HPDE6-E6E7 (cell line): ENCODE measurements at regions not wholly inside any gene's neighbourhood (a gene's known extent, or its start where the extent isn't known, plus 50 kb on each side); places are given as distances from the start of the nearest gene placed in this dataset.

ENCODE experiments used
- DNase-seq: peaks from one replicate; pipeline ENCODE4 v3.0.0; 2011; ENCODE audit warnings: missing footprints; ENCODE audit errors: extremely low spot score

DNA sequence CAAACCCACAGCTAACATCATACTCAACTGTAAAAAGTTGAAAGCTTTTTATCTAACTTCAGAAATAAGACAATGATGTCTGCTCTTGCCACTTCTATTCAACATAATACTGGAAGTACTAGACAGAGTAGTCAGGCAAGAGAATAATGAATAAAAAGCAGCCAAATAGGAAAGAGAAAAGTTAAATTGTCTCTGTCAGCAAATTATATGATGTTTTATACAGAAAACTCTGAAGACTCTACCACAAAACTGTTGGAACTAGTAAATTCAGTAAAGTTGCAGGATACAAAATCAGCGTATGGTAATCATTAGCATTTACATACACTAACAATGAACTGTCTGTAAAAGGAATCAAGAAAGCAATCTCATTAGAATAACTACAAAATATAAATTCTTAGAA, 752.9 kb upstream of the CT83 start:
- no peak for DNase-seq

DNA sequence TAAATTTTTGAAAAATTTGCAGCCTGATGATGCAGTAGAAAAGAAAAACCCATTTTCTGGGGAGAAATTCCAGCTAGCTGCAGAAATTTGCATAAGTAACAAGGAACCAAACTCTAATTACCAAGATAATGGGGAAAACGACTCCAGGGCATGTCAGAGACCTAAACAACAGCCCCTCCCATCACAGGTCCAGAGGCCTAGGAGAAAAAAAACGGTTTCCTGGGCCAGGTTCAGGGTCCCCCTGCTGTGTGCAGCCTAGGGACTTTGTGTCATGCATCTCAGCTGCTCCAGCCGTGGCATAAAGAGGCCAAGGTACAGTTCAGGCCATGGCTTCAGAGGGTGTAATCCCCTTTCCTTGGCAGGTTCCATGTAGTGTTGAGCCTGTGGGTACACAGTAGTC, 733.7 kb upstream of the CT83 start:
- DNase-seq, result no peak

DNA sequence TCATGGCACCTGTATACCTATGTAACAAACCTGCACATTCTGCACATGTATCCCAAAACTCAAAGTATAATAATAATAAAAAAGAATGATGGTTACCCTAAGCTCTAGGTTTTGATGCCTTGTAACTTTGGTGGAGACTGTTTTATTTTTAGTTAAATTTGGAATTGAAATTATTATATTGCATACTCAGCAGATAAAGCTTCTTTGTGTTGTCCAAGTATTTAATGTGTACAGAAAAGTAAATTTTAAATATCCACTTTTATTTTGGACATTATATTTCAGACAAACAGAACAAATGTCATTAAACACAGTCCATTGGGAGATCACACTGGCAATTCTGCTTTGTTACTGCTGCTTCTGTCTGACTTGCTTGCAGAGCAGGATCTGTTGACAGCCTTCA, 684.5 kb upstream of the CT83 start:
- no peak for DNase-seq

DNA sequence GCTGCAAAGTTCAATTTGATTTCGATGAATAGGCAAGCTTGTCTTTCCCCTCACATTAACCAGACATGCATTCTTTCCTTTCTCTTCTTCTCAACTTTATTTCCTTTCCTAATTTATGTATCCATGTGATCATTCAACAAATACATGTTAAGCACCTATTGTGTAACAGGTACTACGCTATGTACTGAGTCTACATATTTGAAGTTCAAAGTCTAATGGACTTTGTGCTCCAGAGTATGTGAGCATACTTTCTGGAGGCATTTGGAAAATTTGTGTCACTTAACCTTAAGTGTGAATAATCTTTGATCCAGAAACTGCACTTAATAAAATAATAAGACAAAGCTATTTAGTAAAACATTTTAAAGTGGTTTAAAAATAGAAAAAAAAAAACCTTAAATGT, 675.3 kb upstream of the CT83 start:
- no peak for DNase-seq

DNA sequence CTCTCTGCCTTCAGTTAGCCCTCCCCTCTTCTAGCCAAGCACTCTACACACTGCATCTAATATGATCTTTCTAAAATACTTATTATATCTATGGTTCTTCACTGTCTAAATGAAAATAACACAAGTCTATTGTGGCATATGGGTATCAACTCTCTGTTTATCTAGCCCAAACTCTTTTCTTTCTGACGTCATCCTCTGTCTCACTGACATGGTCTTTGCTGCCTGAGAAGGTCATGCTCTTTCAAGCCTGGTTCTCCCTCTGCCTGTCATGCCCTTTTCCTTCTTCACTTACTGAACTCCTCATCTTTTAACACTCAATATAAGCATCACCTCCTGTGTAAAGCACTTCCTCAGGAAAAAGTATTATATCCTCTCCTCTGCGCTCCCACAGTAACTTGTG, 672.2 kb upstream of the CT83 start:
- DNase-seq, result no peak

DNA sequence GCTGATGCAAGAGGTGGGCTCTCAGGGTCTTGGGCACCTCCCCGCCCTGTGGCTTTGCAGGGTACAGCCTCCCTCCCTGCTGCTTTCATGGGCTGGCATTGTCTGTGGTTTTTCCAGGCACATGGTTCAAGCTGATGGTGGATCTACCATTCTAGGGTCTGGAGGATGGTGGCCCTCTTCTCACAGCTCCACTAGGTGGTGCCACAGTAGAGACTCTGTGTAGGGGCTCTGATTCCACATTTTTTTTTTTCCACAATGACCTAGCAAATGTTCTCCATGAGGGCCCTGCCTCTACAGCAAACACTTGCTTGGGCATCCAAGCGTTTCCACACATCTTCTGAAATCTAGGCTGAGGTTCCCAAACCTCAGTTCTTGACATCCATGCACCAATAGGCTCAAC, 657.9 kb upstream of the CT83 start:
- no peak for DNase-seq

DNA sequence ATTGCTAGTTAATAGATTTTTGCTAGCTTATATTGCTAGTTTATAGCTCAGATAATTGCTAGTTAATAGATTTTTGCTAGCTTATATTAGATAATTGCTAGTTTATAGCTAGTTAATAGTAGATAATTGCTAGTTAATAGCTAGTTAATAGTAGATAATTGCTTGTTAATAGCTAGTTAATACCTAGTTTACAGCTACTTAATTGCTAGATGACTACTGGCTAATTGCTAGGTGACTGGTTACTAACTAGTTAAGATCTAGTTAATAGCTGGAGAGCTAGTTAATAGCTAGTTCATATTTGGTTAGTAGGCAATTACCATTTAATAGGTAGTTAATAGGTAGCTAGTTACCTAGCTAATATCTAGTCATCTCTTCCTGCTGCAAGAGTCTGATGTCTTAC, 633.8 kb upstream of the CT83 start:
- no peak for DNase-seq

DNA sequence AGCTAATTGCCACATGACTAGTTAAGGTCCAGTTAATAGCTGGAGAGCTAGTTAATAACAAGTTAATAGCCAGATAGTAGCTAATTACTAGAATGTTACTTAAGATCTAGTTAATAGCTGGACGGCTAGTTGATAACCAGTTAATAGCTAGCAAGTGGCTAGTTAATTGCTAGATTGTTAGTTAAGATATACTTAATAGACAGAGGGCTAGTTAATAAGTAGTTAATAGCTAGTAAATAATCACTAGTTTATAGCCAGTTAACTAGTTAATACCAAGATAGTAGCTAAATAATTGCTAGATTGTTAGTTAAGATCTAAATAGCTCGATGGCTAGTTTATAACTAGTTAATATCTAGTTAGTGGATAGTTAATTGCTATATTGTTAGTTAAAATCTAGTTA, 632.6 kb upstream of the CT83 start:
- no peak for DNase-seq

DNA sequence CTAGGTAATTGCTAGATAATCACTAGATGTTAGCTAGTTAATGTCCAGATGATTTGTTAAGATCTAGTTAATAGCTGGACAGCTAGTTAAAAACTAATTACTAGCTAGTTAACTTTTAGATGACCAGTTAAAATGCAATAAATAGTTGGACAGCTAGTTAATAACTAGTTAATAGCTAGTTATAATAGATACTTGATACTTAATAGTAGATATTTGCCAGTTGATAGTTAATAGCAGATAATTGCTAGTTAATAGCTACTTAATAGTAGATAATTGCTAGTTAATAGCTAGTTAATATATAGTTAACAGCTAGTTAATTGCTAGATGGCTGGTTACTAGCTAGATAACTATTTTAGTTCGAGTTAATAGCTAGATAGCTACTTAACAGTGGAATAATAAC, 631.4 kb upstream of the CT83 start:
- DNase-seq, result no peak

DNA sequence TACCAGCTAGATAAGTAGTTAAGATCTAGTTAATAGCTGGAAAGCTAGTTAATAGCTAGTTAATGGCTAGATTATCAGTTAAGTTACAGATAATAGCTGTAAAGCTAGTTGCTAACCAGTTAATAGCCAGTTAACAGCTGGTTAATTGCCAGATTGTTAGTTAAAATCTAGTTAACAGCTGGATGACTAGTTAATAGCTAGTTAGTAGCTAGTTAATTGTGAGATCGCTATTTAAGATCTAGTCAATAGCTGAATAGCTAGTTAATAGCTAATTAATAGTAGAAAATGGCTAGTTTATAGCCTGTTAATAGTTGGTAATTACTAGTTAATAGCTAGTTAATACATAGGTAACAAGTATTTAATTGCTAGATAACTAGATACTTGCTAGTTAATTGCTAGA, 630.5 kb upstream of the CT83 start:
- no peak for DNase-seq

DNA sequence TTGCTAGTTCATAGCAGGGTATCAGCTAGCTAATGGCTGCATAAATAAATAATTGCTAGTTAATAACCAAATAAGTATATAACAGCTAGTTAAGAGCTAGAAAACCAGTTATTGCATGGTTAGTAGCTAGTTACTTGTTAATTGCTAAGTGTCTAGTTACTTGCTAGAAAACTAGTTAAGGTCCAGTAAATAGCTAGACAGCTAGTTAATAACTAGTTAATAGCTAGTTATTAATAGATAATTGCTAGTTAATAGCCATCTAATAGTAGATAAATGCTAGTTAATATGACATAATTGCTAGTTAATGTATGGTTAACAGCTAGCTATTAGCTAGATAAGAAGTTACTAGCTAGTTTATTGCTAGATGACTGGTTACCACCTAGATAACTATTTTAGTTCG, 629.9 kb upstream of the CT83 start:
- DNase-seq, result no peak

DNA sequence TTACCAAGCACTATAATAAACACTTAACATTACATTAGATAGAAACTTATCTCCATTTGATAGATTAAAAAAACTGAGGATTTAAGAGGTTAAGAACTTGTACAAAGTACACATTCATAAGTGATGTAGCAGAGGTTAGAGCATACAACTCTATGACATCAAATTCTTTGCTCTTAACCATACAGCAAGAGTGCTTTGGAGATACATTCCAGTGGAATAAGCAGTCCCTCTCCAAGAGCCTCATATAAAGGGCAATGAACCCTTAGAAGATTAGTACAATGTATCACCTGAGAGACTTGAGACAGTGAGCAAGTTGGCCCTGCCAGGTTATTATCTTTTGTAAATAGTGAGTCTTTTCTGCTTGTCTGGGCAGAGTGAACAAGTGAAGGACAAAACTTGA, 600.4 kb upstream of the CT83 start:
- DNase-seq, result no peak

DNA sequence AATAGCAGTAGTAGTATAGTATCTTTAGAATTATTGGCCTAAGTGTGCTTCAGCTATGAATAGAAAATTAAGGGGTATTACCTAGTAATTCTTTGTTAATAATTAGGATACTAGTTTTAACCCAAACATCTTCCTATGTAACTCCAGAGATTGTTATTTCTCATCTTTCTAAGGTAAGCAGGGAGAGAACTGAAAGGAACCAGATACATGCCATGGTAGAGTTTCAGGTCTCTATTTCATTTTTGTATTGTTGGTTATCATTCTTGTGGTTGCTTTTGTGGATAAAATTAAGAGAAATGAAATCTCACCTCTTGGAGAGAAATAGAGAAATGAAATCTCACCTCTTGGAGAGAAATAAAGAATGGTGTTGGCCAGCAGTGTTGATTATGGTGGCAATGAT, 597.1 kb upstream of the CT83 start:
- no peak for DNase-seq

DNA sequence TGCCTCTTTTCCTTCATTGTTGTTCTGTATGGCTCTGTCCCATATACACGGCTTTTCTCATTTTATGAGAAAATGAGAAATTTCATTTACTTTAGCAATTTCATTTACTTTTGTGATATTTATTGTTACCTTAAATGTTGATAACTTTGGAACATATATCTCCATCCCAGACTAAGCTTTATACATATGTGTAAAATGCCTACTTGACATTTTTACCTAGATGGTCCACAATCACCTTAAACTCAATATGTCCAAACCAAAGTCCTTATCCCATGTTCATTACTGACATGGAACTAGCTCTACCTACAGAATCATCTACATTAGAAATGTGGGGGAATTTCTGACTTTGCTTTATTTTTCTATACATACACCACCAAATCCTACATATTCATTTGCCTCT, 590.5 kb upstream of the CT83 start:
- no peak for DNase-seq

DNA sequence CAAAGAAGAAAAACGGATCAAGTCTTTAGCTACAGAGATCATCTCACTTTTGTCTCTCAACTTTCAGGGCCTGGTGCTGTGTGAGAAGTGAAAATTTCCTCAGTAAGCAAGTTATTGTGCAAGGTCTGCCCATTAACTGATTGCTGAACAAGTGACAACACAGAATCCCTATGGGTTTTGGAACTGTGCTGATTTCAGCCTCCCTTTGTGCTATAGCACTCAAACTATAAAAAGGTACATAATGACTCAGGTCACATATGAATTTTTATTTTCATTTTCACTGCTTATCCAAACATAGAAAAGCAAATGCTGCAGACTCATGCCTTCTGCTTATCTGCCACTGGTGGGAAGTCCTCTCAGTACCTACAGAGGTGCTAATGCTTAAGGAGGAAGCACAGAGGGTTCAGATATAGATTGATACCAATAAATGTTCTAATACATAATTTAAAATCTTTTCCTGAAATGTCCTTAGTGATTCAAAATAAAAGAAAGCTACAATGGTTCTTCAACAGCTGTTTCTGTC, 576.2 kb upstream of the CT83 start:
- no peak for DNase-seq

DNA sequence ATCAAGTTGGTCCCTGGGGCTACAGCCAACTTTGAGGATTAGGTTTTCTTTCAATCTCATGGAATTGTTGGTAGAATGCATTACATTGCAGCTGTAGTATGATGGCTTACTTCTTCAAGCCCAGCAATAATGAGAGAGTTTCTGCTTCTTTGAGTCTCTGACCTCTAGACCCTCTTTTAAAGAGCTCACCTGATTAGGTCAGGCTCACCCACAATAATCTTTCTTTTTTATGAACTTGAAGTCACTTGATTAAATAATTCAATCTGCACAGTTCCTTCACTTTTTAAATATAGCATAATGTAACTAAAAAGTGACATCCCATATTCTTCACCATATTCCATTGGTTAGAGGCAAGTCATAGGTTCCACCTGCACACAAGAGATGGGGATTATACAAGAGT, 547.5 kb upstream of the CT83 start:
- DNase-seq, result no peak

DNA sequence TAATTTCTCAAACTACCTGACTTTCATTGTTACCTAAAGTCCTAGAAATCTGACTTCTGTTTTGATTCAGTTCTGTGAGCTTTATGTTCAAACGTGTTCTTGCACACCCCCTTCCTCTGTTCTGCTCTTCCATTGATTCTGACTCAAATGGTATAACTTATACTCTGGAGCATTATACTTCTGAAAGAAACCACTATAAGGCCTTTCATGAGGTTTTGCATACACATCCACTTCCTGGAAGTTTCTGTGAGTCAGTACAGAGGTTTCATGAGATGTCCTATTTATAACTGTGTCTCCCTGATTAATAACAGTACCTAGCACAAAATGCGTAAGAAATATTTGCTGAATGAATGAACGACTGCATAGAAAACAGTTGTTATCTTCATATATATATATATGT, 540.2 kb upstream of the CT83 start:
- no peak for DNase-seq

DNA sequence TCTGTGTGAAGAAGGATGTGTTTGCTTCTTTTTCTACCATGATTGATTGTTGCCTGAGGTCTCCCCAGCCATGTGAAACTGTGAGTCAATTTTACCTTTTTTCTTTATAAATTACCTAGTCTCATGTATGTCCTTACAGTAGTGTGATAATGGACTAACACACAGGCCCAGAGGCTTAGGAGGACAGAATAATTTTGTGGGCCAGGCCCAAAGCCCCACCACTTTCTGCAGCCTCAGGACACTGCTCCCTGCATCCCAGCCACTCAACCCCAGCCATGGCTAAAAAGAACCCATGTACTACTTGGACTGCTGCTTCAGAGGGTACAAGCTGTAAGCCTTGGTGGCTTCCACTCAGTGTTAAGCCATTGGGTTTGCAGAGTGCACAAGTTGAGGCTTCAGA, 512.7 kb upstream of the CT83 start:
- DNase-seq, result no peak

DNA sequence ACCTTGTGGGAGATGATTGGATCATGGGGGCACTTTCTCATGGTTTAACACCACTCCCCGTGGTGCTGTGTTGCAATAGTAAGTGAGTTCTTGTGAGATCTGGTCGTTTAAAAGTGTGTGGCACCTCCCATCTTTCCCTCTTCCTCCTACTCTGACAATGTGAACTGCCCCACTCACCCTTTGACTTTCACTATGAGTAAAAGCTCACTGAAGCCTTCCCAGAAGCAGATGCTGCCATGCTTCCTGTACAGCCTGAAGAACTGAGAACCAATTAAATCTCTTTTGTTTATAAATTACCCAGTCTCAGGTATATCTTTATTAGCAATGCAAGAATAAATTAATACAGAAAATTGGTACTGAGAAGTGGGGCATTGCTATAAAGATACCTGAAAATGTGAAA, 509.6 kb upstream of the CT83 start:
- DNase-seq, result no peak

DNA sequence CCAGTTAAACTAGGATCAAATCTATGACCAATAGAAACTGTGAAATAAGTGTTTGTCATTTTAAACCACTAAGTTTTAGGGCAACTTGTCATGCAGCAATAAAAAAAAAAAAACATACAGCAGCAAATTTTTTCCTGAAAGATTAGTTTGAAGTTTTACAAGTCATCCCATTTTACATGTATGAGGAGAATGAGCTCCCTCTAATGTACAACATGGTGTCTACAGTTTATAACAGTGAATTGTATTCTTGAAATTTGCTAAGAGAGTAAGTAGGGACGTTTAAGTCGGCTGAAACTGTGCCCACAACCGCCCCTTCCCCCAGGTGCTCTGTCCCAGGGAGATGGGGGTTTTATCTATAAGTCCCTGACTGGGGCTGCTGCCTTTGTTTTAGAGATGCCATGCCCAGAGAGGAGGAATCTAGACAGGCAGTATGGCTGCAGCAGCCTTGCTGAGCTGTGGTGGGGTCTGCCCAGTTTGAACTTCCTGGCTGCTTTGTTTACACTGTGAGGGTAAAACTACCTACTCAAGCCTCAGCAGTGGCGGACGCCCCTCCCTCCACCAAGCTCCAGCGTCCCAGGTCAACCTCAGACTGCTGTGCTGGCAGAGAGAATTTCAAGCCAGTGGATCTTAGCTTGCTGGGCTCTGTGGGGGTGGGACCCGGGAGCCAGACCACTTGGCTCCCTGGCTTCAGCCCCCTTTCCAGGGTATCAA, 499.3 kb upstream of the CT83 start:
- no peak for DNase-seq

DNA sequence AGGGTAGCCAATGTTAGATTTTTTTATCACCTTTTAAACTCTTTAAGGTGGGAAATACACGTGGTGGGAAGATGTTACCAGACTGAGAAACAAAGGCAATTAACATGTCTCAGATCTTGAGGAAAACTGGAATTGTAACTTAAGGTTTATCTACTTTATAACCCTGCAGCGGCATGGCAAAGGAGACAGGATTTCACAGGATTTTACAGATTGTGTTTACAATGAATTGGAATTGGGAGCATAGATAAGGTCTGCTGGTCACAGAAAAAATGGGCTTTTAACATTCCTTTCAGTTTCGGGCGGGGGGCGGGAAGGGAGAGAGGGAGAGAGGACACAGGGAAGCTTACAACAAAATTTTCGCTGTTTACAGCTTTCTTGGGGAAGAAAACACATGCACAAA, 467.5 kb upstream of the CT83 start:
- DNase-seq, result no peak

DNA sequence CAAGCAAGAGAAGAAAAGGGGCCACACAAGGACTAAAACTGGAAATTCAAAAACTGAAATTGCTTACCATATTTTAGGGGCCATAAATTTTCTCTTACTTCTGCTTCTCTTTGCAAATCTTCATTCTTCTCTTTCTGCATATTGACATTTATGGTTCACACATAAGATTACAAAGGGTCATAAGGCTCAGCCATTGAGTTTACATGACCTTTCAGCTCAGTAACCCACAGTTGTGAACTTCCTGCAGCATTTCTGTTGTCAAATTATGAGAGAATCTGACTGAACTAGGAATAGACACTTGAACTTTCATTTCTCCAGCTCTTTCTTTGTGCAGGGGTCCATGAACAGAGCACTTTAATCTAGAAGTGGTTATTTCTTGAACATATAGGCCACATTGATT, 434.8 kb upstream of the CT83 start:
- DNase-seq, result no peak

DNA sequence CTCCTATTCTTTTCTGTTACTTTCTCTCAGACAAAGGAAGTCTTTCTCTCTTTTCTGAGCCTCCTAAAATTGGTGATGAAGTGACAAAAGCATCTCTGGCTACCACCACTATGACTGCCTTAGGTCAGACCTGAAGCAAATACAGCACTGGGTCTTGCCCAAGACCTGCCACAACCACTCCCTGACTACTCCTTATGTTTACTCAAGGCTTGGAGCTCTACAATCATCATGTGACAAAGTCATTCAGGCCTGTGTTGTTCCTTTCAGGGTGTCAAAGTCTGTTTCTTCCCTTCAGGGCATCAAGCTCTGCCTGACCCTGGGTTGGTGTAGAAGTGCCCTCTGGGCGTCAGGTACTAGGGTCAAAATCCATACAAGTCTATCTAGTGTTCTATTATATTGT, 419.2 kb upstream of the CT83 start:
- no peak for DNase-seq

DNA sequence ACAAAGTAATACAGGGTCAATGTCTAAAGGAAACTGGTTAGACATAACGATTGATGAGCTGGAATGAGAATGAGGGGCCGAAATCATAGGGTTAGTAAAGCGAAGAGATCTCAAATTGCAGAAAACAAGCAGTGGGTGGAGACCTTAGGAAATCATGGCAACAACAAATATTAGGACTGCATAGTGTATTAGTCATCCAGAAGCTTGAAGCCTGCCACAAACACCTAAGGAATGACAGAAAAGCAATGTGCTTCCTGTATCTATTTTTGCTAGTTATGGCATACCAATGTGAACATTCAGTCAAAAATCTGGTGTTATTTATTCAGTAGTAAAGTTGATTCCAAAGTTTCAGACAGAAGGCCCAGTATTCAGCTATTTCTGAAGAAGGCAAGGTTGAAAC, 410.9 kb upstream of the CT83 start:
- peak; percentile 12 for DNase-seq
